Stimulated activated CD4-positive, alpha-beta T cell treated with anti-CD3 and anti-CD28 coated beads, Interleukin-12 subunit alpha, Interleukin-12 subunit beta, amount 100 ng/mL, for 48 hours (primary cell): ENCODE measurements at regions not wholly inside any gene's neighbourhood (a gene's known extent, or its start where the extent isn't known, plus 50 kb on each side); places are given as distances from the start of the nearest gene placed in this dataset.
"Not testable (repeated sequence)": the region's sequence is repeated elsewhere in the genome, so short reads cannot be mapped to it uniquely, and the experiment has no call there.

Experiments
- DNase-seq, 3 donors: peaks; one replicate each; pipeline ENCODE4 v3.0.0-alpha.2; 2020; ENCODE audit warnings: low read depth in 2 of 3, low spot score in 1 of 3

DNA sequence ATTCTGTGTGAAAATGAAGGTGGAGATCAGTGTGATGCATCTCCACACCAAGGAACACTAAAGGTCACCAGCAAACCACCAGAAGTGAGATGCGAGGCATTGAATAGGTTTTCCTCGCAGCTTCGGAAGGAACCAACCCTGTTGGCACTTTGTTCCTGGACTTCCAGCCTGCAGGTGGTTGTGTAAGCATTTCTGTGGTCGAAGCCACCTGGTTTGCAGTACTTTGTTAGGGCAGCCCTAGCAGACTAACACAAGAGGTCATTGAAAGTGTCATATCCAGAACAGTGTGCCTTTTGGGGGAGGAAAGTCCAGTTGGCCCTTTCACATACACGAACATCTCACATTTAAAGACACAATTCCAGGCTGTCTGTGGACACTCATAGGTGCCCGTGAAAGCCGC lies 237.2 kb upstream of the PLGLB1 start:
- not testable (repeated sequence) for DNase-seq

DNA sequence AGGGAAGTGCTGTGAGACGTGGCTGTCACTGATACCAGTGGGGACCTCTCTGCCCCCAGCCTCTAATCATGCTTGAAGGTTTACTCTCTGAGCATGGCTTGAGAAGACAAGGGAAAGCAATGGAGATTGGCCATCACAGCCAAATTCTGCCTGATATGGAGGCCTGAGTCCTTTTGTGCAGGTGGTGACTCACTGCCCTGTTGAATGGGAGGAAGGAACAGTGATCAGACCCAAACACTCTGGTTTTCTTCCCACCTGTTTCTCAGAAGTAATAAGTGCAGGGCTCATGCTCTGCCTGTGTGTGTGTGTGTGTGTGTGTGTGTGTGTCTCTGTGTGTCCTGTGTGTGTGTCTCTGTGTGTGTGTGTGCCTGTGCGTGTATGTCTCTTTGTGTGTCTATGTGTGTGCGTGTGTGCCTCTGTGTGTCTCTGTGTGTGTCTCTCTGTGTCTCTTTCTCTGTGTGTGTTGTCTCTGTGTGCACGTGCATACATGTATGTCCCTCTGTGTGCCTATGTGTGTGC lies 240.6 kb upstream of the PLGLB1 start:
- not testable (repeated sequence) for DNase-seq

DNA sequence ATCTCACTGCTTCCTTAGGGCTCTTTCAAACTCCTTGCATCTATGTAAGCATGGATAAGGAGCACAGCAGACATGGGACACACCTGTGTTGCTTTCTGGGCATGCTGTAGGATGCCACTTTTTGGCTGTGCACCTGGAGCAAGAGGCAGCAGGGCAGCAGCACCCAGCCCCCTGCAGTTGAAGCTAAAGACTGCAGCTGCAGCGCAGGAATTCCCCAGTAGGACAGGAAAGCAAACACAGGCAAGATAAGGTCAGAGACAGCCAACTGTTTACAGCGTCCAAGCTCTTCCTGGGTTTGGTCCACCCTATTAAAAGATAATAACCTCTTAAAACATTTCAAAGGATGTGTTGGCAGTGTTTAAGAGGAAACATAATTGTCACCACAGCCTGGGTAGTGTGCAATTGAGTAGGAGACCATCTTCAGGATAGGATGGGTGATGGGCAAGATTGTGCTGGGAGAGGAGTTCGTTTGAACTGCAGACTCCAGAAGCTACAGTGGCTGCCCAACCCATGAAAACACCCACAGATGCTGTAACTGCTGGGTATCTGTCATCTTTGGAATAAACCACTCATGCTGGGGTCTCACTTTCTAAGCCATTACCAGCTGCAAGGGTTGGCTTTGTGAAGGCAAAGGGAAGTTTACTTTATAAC lies 242.3 kb upstream of the PLGLB1 start:
- not testable (repeated sequence) for DNase-seq

DNA sequence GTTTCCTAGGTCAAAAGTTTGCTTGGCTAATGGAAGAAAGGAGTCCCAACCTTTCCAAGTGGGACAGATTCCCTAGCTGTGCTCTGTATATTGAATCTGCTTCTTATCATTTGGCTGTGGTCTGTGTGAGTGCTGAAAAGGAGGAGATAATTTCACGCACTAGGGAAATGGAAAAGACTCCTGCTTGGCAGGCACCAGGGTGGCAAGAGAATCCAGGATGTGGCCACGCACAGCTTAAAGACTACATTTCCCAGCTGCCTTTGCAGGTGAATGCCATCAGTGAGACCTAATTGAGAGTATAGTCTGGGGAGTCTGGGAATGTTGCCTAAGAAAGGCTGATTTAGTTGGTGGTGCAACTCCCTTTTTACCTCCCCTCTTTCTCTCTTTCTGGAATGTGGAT lies 253.5 kb upstream of the PLGLB1 start:
- not testable (repeated sequence) for DNase-seq

DNA sequence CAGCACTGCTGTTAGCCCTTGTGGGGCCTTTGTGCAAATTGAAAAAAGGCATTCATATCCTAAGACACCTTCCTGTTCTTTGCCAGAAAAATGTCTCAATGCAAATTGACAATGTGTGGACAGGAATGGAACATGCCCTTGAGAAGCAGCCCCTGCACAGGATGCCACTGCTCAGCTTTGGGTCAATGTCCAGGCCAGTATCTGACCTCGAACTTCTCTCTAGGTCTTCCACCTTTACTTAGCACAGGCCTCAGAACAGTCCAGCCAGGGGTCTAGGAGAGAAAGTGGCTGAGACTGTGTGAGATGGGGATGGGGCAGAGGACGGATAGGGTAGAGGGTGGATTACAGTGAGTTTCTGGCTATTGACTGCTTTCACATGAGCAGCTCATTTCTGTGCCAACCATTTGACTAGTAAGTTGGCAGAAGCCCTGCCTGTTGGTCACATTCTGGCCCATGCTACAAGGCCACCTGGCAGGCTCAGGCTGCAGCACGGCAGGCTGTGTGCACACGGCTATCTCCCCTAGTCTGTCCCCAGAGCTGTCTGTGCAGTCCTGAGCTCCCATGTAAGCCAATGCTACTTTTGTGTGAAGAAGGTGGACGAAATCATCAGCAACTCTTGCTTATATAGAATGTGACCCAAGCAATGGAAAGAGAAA lies 254.5 kb upstream of the PLGLB1 start:
- DNase-seq, result not testable (repeated sequence)

DNA sequence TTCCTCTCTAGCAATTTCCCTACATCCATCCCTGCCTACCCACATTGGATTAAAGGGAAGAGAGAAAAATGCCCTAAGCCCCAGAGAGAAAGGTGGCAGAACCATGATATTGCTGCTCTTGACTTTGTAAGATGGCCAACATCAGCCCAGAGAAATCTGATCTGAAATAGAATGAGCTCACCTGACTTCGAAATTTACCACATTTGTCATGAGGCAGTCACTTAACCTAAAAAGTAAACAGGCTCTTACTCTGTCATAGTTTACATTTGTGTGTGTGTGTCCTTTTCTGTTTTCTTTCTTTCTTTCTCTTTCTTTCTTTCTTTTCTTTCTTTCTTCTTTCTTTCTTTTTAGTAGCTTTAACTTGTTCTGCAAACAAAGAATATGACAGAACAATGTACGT lies 255.0 kb upstream of the PLGLB1 start:
- not testable (repeated sequence) for DNase-seq

DNA sequence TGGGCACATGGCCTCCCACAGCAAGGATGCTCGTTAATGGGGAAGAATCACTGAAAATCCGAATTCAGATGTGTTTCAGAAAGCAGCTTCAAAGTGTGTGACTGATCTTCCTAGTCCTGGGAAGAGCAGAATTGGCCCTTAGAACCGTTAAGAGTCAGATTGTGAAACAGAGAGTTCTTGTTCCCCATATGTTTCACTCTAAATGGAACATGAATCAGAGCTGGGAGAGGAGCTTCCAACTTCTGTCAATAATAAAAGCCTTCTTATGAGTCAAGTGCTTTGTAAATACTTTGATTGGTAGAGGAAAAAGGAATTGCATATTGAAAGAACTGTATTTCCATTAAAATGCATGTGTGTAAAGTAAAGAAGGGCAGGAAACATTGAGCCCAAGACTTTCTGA lies 256.1 kb upstream of the PLGLB1 start:
- DNase-seq, result not testable (repeated sequence)

DNA sequence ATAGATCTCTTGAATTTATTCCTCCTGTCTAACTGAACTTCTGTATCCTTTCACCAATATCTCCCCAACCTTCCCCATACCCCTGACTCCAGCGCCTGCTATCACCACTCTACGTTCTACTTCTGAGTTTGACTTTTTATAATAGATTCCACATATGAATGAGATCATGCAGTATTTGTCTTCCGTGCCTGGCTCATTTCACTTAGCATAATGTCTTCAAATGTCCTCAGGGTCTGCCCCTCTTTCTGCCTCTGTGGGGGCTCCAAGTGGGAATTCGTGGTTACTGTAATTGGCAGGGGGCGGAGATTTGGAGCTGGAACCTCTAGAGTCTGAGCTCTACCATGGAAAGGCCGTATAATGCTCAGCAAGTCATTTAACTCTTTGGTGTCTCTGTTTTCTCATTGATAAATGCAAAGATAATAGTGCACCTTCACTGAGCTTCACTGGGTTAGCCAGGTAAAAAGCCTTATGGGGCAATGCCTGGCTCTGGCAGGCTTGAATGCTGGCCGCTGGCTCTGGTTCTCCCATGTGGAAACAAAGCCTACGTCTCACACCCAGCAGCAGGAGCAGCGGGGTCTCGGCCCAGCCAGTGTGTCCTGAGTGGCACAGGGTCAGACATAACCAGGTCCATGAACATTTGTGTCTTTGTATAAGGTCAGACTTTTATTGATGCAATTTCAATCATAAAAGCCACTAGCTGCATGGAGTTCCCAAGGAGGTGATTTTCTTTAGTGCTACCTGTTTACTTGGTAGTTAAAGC lies 259.1 kb upstream of the PLGLB1 start:
- not testable (repeated sequence) for DNase-seq

DNA sequence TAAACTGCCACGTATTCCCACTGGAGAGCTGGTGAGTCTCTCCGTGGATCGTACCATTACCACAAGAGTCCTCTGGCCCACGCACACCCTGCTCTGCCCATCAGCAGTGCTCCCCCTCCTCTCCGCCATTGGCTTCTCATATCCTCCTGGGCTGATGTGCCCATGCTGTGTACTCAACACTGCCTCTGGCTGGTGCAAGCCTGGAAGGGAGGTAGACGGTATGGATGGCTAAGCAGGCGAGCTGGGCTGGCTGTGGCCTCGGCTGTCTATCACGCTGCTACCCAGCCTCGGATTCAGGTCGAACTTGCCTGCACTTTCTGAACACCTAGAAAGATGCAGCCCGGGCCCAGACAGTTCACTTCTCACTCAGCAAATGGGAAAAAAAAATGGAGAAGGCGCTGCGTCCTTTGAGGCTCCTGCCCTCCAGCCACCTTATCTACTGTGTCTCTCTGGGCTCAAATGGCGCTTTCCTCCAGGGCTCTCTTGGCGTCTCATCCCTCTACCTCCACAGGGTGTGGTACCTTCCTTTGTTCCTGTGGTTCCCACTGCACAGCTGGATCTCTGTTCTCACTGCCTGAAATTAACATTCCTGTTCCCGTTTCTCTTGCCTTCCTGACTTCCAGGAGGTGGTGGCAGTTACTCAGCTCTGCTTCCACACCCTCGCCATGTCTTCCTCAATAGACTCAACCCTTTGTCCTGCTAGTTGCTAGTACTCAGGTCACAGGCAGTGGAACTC lies 262.3 kb upstream of the PLGLB1 start:
- not testable (repeated sequence) for DNase-seq

DNA sequence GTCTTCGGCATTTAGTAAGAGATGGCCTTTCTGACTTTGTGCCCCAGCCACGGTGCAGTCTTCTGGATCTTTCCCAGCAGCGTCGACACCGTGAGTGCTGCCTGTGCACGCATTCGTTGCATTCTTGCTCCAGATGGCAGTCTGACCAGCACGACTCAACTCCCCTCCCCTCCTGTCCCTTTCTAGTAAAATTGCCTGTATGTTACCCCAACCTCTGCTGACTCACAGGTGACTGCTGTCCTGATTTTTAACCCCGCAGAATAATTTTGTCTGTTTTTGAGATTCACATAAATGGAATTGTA lies 262.8 kb upstream of the PLGLB1 start:
- not testable (repeated sequence) for DNase-seq

DNA sequence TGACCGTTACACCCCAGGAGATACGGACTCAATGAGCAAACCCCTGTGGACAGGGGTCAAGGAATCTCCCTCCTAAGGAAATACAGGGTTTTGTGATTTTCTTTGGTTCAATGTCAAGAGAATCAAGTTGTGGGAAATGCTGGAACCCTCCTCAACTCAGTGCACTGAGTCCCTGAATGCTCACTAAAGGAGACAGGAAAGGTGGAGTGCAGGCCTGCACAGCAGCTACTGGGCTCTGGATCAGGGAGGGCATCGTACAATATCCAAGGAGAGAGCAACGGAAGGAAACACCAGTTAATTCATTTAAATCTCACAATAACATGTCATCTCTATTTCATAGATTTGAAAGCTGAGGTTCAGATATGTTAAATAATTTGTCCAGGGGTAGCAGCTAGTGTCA lies 263.5 kb upstream of the PLGLB1 start:
- not testable (repeated sequence) for DNase-seq

DNA sequence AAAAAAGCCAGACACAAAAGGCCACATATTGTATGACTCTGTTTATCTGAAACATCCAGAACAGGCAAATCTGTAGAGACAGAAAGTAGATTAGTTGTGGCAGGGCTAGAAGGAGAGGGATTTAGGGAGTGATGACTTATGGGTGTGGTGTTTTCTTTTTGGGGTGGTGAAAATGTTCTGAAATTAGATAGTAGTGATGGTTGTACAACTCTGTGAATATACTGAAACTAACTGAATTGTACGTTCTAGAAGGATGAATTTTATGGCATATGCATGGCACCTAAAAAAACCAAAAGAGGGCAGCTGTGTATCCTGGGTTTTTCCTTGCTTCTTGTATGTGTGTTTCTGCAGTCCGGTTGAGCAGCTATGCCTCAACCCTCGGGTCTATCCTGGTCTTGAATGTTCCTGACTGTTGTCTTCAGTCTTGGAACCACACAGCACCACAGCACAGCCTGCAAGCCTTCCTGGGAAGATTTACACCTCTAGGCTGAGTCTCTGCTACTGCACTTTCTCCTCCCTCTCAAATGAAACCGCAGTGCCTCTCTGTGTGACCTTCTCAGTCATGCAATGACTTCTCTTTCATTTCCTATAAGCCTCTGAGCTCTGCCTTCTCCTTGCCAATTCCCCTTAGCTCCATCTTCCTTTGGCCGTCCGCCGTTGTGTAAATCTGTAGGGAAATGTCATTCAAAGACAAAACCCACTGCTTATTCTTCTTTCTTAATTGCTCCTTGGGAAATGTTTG lies 269.1 kb upstream of the PLGLB1 start:
- not testable (repeated sequence) for DNase-seq

DNA sequence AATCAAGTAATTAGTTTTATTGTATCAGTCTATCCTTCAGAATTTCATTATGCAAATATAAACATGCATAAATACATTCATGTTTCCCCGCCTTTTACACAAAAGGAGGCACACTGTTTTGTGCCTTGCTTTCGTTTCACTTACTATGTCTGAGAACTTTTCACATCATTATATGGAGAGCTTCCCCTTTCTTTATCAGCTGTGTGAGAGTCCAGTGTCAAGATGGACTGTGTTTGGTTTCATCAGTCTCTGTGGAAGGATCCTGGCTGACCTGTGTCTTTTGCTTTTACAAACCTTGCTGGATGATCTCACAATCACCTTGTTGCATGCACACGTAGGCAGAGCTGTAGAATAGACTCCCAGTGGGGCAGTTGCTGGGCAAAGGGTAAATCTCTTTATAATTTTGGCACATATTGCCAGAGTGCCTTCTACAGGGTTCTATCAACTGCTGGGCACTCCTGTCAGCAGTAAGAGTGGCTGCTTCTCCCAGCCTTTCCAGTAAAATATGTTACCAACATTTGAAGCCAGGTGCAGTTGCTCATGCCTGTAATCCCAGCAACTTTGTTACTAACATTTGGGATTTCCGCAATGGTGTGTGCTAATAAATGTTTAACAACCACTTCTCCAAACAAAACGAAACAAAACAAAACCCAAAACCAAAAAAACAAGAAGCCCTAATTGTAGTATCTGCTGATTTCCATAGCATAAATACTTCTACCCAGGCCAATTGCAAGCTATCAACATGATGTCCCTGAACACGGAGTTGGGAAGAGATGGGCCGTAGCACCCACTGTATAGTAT lies 270.0 kb upstream of the PLGLB1 start:
- DNase-seq, result not testable (repeated sequence)

DNA sequence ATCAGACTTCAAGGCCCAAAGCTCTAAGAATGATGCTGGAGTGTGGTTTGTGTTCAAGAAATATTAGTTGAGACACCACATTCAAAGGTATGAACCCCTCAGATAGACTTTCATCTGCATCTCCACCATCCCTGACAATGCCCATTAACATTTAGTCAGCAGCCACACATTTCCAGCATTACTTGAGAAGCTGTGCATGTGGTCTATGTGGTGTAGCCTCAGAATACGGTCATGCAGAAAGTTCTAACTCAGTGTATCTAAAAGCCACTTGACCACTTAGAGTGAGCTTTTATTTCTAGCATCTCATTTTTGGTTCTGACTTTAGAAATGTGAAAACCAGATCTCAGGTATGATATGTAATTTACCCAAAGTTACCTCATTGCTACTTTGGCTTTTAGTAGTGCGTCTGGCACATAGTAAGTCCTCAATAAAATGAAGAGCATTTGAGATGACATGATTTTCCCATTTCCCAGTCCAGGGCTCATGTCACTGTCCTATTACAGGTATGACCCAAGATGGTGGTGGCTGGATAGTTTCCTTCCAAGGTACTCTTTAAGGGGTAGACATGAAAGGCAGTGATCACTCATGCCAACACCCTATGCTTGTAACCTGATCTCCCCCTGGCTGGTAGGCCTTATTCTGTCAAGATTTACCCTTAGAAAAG lies 272.4 kb upstream of the PLGLB1 start:
- DNase-seq, result not testable (repeated sequence)

DNA sequence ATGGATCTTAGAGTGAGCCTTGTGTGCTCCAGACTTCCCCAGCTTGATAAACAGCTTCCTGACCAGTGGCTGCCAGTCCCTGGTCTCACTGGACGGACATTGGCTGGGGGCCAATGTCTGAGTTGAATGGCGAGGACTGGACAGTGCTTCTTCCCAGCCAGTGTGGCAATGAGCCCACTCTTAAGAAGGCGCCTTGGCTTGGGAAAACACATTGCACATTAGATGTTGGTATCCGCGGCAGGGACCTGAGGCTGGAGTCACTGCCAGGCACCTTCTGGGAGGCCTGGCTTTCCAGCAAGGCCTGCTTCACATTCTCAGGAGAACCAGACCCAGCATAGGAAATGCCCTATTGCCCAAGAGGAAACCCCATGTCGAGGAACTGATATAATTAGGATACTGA lies 273.5 kb upstream of the PLGLB1 start:
- not testable (repeated sequence) for DNase-seq

DNA sequence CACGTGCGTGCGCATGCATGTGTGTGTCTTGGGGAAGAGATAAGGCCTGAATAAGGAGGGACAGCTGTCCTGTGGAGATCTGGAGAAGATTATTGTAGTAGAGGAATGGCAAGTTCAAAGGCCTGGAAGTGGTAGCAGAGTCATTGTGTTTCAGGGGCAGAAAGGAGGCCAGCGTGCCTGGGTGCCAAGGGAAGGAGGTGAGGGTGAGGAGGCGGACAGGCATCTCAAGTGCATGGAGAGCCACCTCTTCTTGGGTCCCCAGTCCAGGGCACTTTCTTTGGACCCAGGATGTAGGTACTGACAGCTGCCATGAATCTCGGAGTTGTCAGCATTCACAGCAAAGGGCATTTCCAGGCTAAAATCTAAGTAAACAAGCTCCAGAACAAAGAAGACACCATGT lies 279.7 kb upstream of the PLGLB1 start:
- not testable (repeated sequence) for DNase-seq

DNA sequence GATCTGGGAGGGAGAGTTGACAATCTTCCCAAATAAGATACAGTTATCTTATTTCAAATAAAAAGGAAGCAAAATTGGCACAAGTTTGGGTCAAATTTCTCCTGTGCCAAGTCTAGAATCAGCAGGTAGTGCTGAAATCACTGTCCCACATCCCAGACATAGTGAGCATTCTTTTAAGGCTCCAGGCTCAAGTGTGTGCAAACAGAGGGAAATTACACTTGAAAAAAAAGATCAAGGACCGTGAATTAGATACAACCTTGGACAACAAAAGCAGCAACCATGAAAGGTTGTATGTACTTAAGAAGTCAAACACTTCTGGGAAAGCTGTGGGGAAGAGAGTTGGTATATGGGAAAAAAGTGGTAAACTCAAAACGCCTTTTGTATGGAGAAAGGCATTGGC lies 280.2 kb upstream of the PLGLB1 start:
- not testable (repeated sequence) for DNase-seq

DNA sequence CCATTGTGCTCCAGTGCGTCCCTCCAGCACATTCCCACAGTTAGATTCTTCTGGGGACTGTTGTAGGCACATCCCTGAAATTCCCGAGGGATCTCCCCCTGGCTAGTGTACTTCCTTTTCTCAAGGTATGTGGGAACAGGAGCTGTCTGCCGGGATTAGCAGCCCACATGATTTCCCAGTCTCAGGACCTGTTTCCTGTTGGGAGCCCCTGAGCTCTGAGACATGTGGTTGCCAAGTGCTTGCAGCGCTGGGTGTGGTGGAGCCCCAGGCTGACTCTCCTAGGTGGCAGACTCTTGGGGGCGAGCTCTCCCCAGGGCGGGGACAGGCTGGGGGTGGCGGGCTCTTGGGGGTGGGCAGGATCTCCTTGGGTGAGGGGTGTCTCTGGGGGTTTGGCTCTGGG lies 287.0 kb upstream of the PLGLB1 start:
- not testable (repeated sequence) for DNase-seq

DNA sequence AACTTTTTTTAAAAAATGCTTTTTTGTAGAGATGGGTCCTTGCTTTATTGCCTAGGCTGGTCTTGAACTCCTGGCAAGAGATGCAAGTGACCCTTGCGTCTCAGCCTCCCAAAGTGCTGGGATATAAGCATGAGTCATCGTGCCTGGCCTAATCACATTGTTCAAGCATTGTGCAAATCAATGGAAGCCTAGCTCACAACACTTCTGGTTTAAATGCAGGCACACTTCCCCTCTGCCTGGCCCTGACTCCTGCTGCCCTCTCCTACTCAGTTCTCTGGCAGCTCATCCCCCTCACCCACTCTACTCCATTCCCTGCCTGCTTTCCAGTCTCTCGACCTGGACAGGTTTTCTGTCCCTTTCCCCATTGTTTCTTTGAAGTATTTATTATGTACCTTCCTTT lies 288.1 kb upstream of the PLGLB1 start:
- not testable (repeated sequence) for DNase-seq
